Smooth muscle cell of the brain vasculature (primary cell): ENCODE measurements at regions not wholly inside any gene's neighbourhood (a gene's known extent, or its start where the extent isn't known, plus 50 kb on each side); places are given as distances from the start of the nearest gene placed in this dataset.
"Not testable (repeated sequence)": the region's sequence is repeated elsewhere in the genome, so short reads cannot be mapped to it uniquely, and the experiment has no call there.

Experiments used
- DNase-seq: peaks from one replicate; pipeline ENCODE4 v3.0.0-alpha.2; 2012; ENCODE audit warnings: low read depth, low spot score

GRCh38 chr2:18045230-18045629 lies 166.8 kb downstream of the KCNS3 start:
- DNase-seq, result no peak

DNA sequence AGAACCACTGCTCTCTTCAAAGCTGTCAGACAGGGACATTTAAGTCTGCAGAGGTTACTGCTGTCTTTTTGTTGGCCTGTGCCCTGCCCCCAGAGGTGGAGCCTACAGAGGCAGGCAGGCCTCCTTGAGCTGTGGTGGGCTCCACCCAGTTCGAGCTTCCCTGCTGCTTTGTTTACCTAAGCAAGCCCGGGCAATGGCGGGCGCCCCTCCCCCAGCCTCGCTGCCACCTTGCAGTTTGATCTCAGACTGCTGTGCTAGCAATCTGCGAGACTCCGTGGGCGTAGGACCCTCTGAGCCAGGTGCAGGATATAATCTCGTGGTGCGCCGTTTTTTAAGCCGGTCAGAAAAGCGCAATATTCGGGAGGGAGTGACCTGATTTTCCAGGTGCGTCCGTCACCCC lies 138.9 kb downstream of the KCNS3 start:
- DNase-seq, result not testable (repeated sequence)

GRCh38 chr2:18009891-18010290 lies 131.4 kb downstream of the KCNS3 start:
- no peak for DNase-seq

- DNase-seq, result no peak
Observed at GRCh38 chr2:18005411-18005810, 126.9 kb downstream of the KCNS3 start.

DNA sequence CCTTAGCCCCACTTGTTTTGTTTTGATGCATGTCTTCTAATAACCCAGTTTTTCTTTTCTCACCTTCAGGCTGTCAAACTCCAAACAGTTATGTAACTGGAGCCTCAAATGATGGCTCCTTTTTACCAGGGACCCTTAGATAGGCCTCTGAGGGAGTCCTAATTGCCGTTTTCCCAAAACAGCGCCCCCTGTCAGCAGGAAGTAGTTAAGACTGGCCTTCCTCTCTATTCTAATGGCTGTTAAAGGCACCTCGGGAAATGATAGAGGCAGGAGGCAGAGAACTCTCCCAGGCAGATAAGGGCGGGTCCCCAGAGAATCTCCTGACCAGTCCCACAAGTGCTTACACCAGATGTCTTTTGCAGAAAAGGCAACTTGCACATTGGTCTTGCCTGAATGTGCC lies 123.2 kb downstream of the KCNS3 start:
- DNase-seq, result no peak

GRCh38 chr2:17996978-17997377 lies 118.5 kb downstream of the KCNS3 start:
- DNase-seq, result no peak

GRCh38 chr2:17995593-17995992 lies 117.1 kb downstream of the KCNS3 start:
- DNase-seq, result no peak
